HG03354 (cell line): ENCODE measurements at regions not wholly inside any gene's neighbourhood (a gene's known extent, or its start where the extent isn't known, plus 50 kb on each side); places are given as distances from the start of the nearest gene placed in this dataset.
"Not testable (repeated sequence)": the region's sequence is repeated elsewhere in the genome, so short reads cannot be mapped to it uniquely, and the experiment has no call there.

Source experiments
- ATAC-seq: cut with Tn5 transposase; IDR thresholded peaks from one replicate; pipeline ENCODE4 v1.9.1; 2021; ENCODE audit warnings: mild to moderate bottlenecking; ENCODE audit not compliant: unreplicated experiment, poor library complexity, severe bottlenecking

DNA sequence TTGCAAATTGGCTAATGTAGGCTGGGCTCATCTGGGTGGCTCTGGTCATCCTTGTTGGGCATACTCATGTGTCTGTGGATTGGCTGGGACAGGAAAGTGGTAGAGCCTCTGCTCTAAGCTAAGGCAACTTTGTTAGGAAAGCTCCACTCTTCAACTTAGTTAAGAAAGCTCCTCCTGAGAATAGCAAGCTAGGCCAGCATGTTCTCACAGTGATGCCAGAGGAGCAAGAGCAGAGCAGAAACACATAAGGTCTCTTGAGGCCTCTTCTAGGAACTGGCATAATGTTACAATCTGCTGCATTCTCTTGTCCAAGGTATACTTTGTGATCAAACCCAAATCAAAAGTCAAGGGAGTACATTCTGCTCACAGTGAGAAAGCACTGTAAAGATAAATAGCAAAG, 158.6 kb upstream of the RORA start:
- ATAC-seq = no peak

DNA sequence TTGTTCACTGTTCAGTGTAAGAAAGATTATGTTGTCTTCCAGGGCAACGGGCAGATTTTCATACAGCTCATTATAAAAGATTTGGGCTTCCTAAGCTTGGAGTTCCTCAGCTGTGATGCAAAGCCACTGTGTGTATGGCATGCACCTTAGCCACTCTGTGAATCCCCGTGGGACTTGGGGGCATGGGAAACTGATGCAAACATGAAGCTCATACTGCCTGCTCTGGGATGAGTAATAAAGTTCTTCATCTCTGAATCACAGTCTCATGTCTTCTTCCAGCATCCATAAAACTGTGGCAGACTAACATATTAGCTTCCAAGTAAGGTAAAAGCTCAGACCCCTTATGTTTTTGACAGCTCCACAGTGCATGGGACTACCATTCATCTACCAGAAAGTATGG, 154.3 kb upstream of the RORA start:
- ATAC-seq = no peak

GRCh38 chr15:61382927-61383326, 153.8 kb upstream of the RORA start:
- ATAC-seq = no peak

DNA sequence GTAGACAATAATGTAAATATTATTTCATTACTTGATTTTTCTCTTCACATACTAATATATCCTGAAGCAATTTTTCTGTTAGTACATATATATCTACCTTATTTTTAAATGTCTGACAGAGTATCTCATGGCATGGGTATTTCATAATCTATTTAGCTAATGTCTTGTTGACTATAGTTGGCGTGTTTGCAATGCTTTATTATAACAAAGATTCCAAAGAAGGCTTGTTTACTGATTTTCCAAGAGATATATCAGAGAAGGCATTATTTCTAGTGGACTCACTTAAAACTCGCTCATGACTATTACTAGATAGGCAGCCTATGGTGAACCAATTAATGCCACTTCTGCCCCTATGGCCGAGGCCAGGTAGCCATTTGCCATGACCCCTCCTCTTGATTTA, 152.4 kb upstream of the RORA start:
- ATAC-seq = no peak

- ATAC-seq = no peak
These were observed 151.2 kb upstream of the RORA start for GRCh38 chr15:61380270-61380669.

DNA sequence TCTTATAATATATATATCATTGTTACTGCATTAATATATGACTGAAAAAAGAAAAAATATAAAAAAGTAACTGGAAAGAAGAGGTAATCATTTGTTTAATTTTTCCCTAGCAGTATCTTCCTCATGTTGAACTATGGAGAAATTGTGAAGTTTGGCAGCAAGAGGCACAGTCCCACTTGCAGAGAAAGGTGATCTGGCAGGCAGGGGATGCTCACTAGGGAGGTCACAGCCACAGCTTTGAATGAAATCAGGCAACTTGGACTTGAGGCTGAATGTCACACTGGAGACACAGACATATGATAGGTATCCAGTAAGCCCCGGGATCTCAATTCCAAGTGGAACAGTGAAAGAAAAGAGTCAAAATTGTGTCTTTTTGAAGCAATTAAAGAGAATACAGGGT, 149.9 kb upstream of the RORA start:
- no peak for ATAC-seq

- no peak for ATAC-seq
These were observed 147.9 kb upstream of the RORA start for GRCh38 chr15:61376961-61377360.

- ATAC-seq = no peak
These were observed 147.4 kb upstream of the RORA start for GRCh38 chr15:61376516-61376915.

DNA sequence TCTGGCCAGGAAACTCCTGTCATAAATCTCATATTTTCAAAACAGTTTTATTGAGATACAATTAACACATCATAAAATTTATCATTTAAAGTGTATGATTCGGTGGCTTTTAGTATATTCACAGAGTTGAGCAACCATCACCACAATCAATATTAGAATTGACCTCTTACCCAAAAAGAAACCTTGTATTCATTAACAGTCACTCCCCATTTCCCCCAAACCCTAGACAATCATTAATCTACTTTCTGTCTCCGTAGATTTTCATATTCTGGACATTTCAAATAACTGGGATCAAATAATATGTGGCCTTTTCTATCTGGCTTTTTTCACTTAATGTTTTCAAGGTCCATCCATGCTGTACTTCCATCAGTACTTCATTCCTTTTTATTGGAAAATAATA, 145.7 kb upstream of the RORA start:
- ATAC-seq = no peak

DNA sequence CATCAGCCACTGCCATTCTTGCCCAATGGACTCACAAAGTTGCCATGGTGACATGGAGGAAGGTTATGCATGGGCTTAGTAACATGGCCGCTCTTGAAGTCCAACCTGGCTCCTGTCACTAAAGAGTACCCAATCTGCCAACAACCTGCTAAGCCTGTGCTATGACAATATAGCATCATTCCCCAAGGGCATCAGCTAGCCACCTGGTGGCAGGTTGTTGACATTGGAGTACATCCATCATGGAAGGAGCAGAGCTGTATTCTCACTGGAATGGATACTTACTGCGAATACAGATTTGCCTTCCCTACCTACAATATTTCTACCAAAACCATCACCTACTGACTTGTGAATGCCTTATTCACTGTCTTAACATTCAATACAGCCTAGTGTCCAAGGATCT, 138.9 kb upstream of the RORA start:
- no peak for ATAC-seq

GRCh38 chr15:61364871-61365270, 135.8 kb upstream of the RORA start:
- ATAC-seq = no peak

DNA sequence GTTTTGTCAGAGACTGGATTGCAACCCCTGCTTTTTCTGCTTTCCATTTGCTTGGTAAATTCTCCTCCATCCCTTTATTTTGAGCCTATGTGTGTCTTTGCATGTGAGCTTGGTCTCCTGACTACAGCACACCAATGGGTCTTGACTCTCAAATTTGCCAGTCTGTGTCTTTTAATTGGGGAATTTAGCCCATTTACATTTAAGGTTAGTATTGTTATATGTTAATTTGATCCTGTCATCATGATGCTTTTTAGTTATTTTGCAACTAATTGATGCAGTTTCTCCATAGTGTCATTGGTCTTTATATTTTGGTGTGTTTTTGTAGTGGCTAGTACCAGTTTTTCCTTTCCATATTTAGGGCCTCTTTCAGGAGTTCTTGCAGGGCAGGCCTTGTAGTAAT, 133.8 kb upstream of the RORA start:
- ATAC-seq = not testable (repeated sequence)

GRCh38 chr15:61344293-61344692, 115.2 kb upstream of the RORA start:
- ATAC-seq = no peak

DNA sequence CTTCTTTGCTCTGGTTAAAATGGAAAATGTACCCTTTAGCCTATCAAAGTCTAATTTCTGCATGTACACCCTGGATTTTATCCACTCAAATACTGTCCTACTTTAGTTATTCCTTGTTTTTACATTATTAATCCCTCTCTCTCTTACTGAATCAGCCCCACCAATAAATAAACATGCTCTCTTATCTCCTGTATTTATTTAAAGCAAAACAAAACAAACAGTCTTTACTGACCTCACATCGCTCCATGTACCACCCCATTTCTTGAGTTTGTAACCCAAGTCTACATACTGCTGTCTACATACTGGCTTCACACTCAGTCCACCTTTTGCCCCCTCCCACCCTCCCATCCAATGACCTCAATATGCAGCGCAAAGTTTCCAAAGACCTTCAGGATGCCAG, 113.3 kb upstream of the RORA start:
- no peak for ATAC-seq

- no peak for ATAC-seq
These were observed 110.4 kb upstream of the RORA start for GRCh38 chr15:61339516-61339915.

GRCh38 chr15:61337541-61337940, 108.4 kb upstream of the RORA start:
- no peak for ATAC-seq

DNA sequence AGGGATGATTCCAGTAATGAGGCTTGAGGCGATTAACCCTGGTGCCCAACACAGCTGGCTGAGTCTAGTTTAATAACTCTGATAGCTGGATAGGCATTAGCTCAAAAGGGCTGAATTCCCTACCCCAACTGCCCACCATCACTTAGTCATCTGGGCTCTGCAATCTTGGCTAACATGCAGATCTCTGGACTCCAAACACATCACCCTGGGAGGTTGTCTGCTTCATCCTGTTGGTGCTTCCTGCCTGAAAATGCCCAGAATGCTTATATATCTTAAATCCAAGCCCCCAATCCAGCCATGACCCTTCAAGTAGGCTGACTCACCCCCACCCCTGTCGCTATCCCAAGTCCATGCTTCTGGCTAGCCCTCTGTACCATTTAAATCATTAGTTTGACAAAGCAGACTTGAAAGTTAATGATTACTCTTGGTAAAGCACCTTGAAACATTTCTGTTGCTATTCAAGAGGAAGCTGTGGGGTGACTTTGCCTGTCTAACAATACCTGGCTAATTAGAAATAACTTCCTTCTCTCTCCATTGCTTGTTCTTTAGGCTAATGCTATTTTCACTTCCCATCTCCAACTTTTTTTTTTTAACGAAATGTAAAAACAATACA, 107.0 kb upstream of the RORA start:
- ATAC-seq = peak; percentile 81

DNA sequence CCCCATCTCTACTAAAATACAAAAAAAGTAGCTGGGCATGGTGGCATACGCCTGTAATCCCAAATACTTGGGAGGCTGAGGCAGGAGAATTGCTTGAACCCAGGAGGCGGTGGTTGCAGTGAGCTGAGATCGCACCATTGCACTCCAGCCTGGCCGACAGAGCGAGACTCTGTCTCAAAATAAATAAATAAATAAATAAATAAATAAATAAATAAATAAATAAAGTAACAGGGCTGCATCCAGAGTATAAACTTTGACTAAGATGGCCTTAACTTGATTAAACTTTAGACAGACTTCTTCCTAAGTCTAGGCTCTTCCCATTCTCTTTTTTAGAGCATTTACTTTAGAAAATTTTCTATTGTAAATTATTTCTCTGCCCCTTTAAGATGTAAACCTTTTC, 105.6 kb upstream of the RORA start:
- not testable (repeated sequence) for ATAC-seq

- ATAC-seq = no peak
These were observed 101.9 kb upstream of the RORA start for GRCh38 chr15:61331019-61331418.

DNA sequence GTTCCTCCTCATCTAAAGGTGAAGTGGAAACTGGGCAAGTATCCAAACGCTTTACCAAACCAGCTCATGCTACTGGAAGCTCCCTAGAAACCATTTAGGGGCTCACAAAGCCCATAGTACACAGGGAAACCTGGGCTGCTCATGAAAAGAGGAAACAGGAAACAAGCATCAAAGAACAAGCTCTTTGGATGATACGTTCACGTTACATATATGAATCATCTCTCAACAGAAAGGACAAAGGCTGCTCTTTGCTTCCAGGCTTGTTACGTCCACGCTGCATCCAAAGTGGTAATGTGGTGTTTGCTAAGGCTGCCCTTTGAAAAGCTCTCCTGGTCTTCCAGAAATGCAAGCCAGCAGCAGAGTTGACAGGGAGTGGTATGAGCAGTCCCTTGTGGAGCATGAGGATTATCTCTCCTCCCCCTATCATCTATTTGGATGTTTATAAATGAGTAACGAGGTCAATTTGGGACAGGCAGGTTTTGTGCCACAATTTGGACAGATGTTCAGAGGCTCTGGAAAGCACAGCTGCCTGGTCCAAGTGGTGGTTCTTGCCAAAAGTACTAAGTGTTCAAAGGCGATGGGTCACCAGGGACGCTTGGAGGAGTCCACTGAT, 98.0 kb upstream of the RORA start:
- ATAC-seq = peak; percentile 96

- ATAC-seq = no peak
These were observed 90.8 kb upstream of the RORA start for GRCh38 chr15:61319892-61320291.
